ENCODE measurements at regions not wholly inside any gene's neighbourhood (a gene's known extent, or its start where the extent isn't known, plus 50 kb on each side); places are given as distances from the start of the nearest gene placed in this dataset.

DNA sequence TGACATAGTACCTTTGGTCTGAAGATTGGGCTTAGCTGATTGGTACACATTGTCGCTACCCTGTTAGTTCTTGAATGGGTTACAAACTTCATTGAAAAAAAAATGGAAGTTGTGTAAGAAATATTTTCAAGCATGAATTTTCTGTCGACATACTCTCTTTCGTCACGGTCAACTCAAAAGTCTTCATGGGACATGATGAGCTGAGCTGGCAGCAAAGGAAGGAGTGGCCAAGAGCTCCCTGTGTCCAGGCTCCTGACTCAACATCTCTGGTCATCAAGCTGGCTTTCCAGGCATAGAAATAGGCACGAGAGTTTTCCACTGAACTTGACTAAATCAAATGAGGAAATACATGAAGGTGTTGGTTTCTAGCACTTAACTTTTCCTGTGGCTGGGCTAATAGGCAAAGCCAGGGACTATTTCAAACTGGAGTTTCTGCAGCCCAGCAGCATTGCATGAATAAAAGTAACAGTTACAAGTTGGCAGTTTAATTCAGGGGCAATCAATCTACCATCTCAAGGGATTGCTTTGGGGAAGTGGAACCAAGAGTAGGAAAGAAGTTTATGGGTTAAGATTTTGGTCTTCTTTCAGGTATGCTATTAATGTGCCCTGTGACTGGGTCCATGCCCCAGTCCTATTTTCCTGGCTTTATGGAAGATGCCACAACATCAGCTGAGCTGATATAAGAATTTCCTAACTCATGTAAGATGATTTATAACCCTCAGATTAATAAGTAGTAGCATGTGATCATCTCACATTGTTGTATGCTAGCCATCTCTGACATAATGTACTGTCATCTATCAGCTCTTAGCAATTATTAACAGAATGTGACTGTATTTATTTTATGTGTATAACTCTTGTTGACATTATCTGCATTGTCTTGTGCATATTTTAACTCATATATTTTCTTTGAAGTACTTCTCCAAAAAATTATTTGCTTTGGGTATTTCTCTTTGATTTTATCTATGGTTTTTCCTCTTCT is 385.8 kb downstream of the DLEU7 start:
- TF ChIP-seq, protein P1, sequence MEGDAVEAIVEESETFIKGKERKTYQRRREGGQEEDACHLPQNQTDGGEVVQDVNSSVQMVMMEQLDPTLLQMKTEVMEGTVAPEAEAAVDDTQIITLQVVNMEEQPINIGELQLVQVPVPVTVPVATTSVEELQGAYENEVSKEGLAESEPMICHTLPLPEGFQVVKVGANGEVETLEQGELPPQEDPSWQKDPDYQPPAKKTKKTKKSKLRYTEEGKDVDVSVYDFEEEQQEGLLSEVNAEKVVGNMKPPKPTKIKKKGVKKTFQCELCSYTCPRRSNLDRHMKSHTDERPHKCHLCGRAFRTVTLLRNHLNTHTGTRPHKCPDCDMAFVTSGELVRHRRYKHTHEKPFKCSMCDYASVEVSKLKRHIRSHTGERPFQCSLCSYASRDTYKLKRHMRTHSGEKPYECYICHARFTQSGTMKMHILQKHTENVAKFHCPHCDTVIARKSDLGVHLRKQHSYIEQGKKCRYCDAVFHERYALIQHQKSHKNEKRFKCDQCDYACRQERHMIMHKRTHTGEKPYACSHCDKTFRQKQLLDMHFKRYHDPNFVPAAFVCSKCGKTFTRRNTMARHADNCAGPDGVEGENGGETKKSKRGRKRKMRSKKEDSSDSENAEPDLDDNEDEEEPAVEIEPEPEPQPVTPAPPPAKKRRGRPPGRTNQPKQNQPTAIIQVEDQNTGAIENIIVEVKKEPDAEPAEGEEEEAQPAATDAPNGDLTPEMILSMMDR (conservative IDR thresholded peaks at IDR 0.05 in 1 of 2, IDR thresholded peaks at IDR 0.05 in 1 of 2; ENCODE audit: low read depth in 1 of 2, low read length in 2 of 2), result no peak
- no peak for TF ChIP-seq EZH2 (IDR thresholded peaks at IDR 0.05; ENCODE audit: low read length, missing control alignments)

Measured in fibroblast of lung (primary cell).